ENCODE measurements at regions not wholly inside any gene's neighbourhood (a gene's known extent, or its start where the extent isn't known, plus 50 kb on each side); places are given as distances from the start of the nearest gene placed in this dataset.

- TF ChIP-seq ZFX (IDR thresholded peaks at IDR 0.05; ENCODE audit: borderline replicate concordance) (no peak), CTCF (IDR thresholded peaks at IDR 0.05) (no peak)
- H3K27ac ChIP-seq, result no peak overlapping the region
These were observed 231.4 kb downstream of the BUB3 start for GRCh38 chr10:123385508-123386080.

- H3K27ac ChIP-seq, result no peak overlapping the region
- TF ChIP-seq CTCF (IDR thresholded peaks at IDR 0.05), result no peak
- TF ChIP-seq ZFX (IDR thresholded peaks at IDR 0.05; ENCODE audit: borderline replicate concordance), result no peak
These were observed 235.3 kb downstream of the BUB3 start for GRCh38 chr10:123389520-123389919.

GRCh38 chr10:123390332-123390731 is 236.1 kb downstream of the BUB3 start:
- no peak overlapping the region for H3K27ac ChIP-seq
- TF ChIP-seq CTCF (IDR thresholded peaks at IDR 0.05) (peak; percentile 12), ZFX (IDR thresholded peaks at IDR 0.05; ENCODE audit: borderline replicate concordance) (no peak)

- TF ChIP-seq CTCF (IDR thresholded peaks at IDR 0.05) (no peak), ZFX (IDR thresholded peaks at IDR 0.05; ENCODE audit: borderline replicate concordance) (no peak)
- H3K27ac ChIP-seq, result no peak overlapping the region
These were observed 236.7 kb downstream of the BUB3 start for GRCh38 chr10:123390874-123391273.

- TF ChIP-seq CTCF (IDR thresholded peaks at IDR 0.05), result no peak
- no peak for TF ChIP-seq ZFX (IDR thresholded peaks at IDR 0.05; ENCODE audit: borderline replicate concordance)
- H3K27ac ChIP-seq, result no peak overlapping the region
These were observed 237.2 kb downstream of the BUB3 start for GRCh38 chr10:123391275-123392028.

GRCh38 chr10:123392182-123392963 is 238.2 kb downstream of the BUB3 start:
- TF ChIP-seq CTCF (IDR thresholded peaks at IDR 0.05), result no peak
- no peak for TF ChIP-seq ZFX (IDR thresholded peaks at IDR 0.05; ENCODE audit: borderline replicate concordance)
- H3K27ac ChIP-seq, result no peak overlapping the region

GRCh38 chr10:123393170-123393569 is 239.0 kb downstream of the BUB3 start:
- TF ChIP-seq CTCF (IDR thresholded peaks at IDR 0.05) (no peak), ZFX (IDR thresholded peaks at IDR 0.05; ENCODE audit: borderline replicate concordance) (no peak)
- no peak overlapping the region for H3K27ac ChIP-seq
